Loucy (cell line): ENCODE measurements at regions not wholly inside any gene's neighbourhood (a gene's known extent, or its start where the extent isn't known, plus 50 kb on each side); places are given as distances from the start of the nearest gene placed in this dataset.
"Not testable (repeated sequence)": the region's sequence is repeated elsewhere in the genome, so short reads cannot be mapped to it uniquely, and the experiment has no call there.

Experiments used
- EZH2phosphoT487 ChIP-seq: fragments of 200-600 bp; IDR thresholded peaks from 2 replicates; pipeline ENCODE4 v1.6.1; 2018; ENCODE audit warnings: antibody characterized with exemption, mild to moderate bottlenecking, moderate library complexity, borderline replicate concordance
- TF ChIP-seq, protein P1 (sequence below): fragments of 200-600 bp; sonication (generic); conservative IDR thresholded peaks from 2 replicates; pipeline ENCODE4 v1.5.1; 2014; ENCODE audit warnings: mild to moderate bottlenecking, antibody characterized with exemption, low read length

GRCh38 chr1:31495351-31495750, 81.0 kb upstream of the TINAGL1 start:
- TF ChIP-seq, protein P1, sequence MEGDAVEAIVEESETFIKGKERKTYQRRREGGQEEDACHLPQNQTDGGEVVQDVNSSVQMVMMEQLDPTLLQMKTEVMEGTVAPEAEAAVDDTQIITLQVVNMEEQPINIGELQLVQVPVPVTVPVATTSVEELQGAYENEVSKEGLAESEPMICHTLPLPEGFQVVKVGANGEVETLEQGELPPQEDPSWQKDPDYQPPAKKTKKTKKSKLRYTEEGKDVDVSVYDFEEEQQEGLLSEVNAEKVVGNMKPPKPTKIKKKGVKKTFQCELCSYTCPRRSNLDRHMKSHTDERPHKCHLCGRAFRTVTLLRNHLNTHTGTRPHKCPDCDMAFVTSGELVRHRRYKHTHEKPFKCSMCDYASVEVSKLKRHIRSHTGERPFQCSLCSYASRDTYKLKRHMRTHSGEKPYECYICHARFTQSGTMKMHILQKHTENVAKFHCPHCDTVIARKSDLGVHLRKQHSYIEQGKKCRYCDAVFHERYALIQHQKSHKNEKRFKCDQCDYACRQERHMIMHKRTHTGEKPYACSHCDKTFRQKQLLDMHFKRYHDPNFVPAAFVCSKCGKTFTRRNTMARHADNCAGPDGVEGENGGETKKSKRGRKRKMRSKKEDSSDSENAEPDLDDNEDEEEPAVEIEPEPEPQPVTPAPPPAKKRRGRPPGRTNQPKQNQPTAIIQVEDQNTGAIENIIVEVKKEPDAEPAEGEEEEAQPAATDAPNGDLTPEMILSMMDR: not testable (repeated sequence)
- not testable (repeated sequence) for TF ChIP-seq EZH2phosphoT487
